ENCODE measurements at regions not wholly inside any gene's neighbourhood (a gene's known extent, or its start where the extent isn't known, plus 50 kb on each side); places are given as distances from the start of the nearest gene placed in this dataset.
A peak's percentile ranks its signal among the peaks of the same experiment; 100 is the strongest.

DNA sequence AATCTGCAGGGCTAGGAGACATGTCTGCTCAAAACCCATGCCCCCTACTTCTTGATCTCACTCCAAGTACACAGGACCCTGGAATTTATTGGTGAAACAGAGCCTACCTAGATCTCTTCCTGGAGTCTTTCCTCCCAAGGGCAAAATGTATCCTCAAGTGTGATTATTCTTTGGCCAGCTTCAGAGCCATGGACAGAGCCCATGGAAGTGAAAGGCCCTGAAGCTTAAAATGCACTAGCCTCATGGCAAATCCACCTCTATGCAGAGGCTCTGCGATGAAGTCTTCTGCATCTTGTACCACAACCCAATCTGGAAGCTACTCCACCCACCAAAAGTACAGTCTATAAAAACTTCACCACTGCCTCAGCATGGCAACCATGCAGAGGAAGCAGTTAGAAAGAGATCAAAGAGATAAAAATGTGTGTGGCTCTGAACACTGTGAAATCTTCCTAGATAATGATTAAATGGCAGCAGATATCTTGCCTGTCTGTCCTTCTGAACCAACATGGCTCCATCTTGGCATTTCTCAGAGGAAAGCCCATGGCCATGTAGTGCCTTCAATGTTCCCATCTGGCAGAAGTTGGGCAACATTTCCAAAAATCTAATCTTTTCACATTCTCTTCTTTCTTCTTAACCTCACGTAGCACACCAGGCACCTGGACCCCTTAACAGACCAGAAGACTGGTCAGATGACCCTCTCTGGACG lies 142.9 kb upstream of the KLF7 start:
- Histone ChIP-seq H3K36me3 (ENCODE audit: control insufficient read depth in 2 of 2, insufficient read depth in 2 of 2, low read length in 1 of 2) (no peaks in the 10 kb centered on the region), H3K4me1 (ENCODE audit: control insufficient read depth, insufficient read depth, low read length) (no peaks in the 10 kb centered on the region), H4K20me1 (ENCODE audit: control insufficient read depth, insufficient read depth) (no peaks in the 10 kb centered on the region), H3K79me2 (ENCODE audit: control insufficient read depth, insufficient read depth, low read length) (no peaks in the 10 kb centered on the region), H3K27me3 (replicated peaks in 1 of 2; ENCODE audit: control insufficient read depth in 2 of 2, insufficient read depth in 2 of 2, low read length in 1 of 2) (no peaks in the 10 kb centered on the region), H3K9me3 (replicated peaks; ENCODE audit: control insufficient read depth, insufficient read depth, low read length) (no peaks in the 10 kb centered on the region), H3K9ac (ENCODE audit: control insufficient read depth, insufficient read depth, low read length) (no peak overlapping the region), H2AFZ (ENCODE audit: control insufficient read depth, low read depth, low read length) (no peak overlapping the region), H3K27ac (ENCODE audit: control insufficient read depth, insufficient read depth) (no peak overlapping the region), H3K4me3 (no peak overlapping the region), H3K4me2 (ENCODE audit: control insufficient read depth, insufficient read depth) (no peak overlapping the region)
- in situ Hi-C loops (cut with MboI) (no loop called here), intact Hi-C loops (cut with micrococcal nuclease; ENCODE audit: unreplicated experiment) (no loop called here)
- 73% methylated on average over 3 of the region's 3 CpGs for WGBS (ENCODE audit: insufficient coverage, insufficient replicate concordance, low lambda C conversion rate, missing lambda C conversion rate)
- no TSS peak for BruUV-seq (replicated peaks)
- ATAC-seq (no peak), DNase-seq (ENCODE audit: low read depth, low spot score) (no peak), FAIRE-seq (no peak)
- POLR2A ChIA-PET, result no interaction called here
- RAD21 ChIA-PET (ENCODE audit: unreplicated experiment), result interaction anchor here (0.6 kb wide), 1 partner anchor 159 kb away, joined by 3 read pairs; no protein-coding TSS in a partner anchor
- SMC1A ChIA-PET (ENCODE audit: uncharacterized antibody, unreplicated experiment), result interaction anchor here (0.7 to 1.7 kb wide), 2 partner anchors 20 to 22 kb away, joined by 4 read pairs; no protein-coding TSS in a partner anchor
- TF ChIP-seq, protein P1, sequence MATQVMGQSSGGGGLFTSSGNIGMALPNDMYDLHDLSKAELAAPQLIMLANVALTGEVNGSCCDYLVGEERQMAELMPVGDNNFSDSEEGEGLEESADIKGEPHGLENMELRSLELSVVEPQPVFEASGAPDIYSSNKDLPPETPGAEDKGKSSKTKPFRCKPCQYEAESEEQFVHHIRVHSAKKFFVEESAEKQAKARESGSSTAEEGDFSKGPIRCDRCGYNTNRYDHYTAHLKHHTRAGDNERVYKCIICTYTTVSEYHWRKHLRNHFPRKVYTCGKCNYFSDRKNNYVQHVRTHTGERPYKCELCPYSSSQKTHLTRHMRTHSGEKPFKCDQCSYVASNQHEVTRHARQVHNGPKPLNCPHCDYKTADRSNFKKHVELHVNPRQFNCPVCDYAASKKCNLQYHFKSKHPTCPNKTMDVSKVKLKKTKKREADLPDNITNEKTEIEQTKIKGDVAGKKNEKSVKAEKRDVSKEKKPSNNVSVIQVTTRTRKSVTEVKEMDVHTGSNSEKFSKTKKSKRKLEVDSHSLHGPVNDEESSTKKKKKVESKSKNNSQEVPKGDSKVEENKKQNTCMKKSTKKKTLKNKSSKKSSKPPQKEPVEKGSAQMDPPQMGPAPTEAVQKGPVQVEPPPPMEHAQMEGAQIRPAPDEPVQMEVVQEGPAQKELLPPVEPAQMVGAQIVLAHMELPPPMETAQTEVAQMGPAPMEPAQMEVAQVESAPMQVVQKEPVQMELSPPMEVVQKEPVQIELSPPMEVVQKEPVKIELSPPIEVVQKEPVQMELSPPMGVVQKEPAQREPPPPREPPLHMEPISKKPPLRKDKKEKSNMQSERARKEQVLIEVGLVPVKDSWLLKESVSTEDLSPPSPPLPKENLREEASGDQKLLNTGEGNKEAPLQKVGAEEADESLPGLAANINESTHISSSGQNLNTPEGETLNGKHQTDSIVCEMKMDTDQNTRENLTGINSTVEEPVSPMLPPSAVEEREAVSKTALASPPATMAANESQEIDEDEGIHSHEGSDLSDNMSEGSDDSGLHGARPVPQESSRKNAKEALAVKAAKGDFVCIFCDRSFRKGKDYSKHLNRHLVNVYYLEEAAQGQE (IDR thresholded peaks at IDR 0.05; ENCODE audit: low read depth, low read length), result peak; percentile 46; the same call in 1 of the 2 replicates
- TF ChIP-seq YY1 (IDR thresholded peaks at IDR 0.05; ENCODE audit: low read depth, low read length), result no peak
- CTCF ChIA-PET, result no interaction called here

All from GM12878 (cell line).